ENCODE measurements at regions not wholly inside any gene's neighbourhood (a gene's known extent, or its start where the extent isn't known, plus 50 kb on each side); places are given as distances from the start of the nearest gene placed in this dataset.

DNA sequence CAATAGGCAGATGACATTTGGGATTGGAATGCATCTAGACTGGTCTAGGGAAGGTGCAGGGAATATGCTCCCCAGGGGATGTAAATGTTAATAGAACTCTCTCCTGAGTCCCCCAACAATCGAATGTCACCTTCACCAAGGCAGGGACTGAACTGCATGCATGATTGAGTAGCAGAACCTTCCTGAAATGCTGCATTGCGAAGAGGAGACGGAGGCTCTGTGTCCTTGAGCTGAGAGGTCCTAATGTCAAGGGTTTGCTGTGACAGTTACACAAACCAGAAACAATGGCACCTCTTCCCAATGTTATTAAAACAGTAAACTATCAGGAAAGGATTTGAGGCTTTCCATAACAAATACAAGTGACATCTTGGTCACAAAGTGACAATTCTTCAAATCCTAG is 117.5 kb upstream of the SFSWAP start:
- Histone ChIP-seq H3K9me3 (ENCODE audit: low read length) (no peaks in the 10 kb centered on the region), H3K27me3 (ENCODE audit: insufficient read depth, low read depth, low read length) (no peaks in the 10 kb centered on the region), H2AFZ (ENCODE audit: low read depth, low read length) (no peak overlapping the region), H4K20me1 (ENCODE audit: insufficient read depth) (no peaks in the 10 kb centered on the region), H3K4me2 (ENCODE audit: low read length) (no peak overlapping the region), H3K36me3 (ENCODE audit: insufficient read depth, low read length) (no peaks in the 10 kb centered on the region), H3K9me2 (ENCODE audit: insufficient read depth, low read length) (no peaks in the 10 kb centered on the region), H3K9ac (ENCODE audit: low read length) (no peak overlapping the region), H3K4me3 (ENCODE audit: low read length) (no peak overlapping the region), H3K79me2 (replicated peaks; ENCODE audit: insufficient read depth, low read length) (no peaks in the 10 kb centered on the region), H3K27ac (ENCODE audit: low read length) (no peak overlapping the region), H3F3A (ENCODE audit: insufficient read depth, low read length, poor library complexity, severe bottlenecking) (no peaks in the 10 kb centered on the region)
- TF ChIP-seq, protein P1, sequence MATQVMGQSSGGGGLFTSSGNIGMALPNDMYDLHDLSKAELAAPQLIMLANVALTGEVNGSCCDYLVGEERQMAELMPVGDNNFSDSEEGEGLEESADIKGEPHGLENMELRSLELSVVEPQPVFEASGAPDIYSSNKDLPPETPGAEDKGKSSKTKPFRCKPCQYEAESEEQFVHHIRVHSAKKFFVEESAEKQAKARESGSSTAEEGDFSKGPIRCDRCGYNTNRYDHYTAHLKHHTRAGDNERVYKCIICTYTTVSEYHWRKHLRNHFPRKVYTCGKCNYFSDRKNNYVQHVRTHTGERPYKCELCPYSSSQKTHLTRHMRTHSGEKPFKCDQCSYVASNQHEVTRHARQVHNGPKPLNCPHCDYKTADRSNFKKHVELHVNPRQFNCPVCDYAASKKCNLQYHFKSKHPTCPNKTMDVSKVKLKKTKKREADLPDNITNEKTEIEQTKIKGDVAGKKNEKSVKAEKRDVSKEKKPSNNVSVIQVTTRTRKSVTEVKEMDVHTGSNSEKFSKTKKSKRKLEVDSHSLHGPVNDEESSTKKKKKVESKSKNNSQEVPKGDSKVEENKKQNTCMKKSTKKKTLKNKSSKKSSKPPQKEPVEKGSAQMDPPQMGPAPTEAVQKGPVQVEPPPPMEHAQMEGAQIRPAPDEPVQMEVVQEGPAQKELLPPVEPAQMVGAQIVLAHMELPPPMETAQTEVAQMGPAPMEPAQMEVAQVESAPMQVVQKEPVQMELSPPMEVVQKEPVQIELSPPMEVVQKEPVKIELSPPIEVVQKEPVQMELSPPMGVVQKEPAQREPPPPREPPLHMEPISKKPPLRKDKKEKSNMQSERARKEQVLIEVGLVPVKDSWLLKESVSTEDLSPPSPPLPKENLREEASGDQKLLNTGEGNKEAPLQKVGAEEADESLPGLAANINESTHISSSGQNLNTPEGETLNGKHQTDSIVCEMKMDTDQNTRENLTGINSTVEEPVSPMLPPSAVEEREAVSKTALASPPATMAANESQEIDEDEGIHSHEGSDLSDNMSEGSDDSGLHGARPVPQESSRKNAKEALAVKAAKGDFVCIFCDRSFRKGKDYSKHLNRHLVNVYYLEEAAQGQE (IDR thresholded peaks at IDR 0.05; ENCODE audit: borderline replicate concordance) = peak; percentile 32
- TF ChIP-seq TAF1 (IDR thresholded peaks at IDR 0.05; ENCODE audit: low read depth) = no peak

DNA sequence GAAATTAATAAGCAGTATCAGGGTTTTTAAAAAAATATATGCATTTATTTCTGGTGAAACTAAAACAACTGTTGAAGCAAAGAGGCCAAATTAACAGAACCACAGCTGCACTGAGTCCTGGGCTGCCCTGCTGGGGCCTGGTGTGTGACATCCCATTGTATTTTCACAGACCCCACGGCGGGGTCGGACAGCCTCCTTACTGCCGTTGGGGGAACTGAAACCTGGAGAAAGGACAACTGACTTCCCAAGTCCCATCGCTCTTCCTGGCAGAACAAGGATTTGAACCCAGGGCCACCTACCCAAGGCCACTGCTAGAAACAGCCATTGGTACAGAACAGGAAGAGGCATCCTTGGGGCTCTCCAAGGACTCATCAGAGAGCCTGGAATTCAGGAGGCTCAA is 114.8 kb upstream of the SFSWAP start:
- H3K4me3 ChIP-seq (ENCODE audit: low read length) = no peak overlapping the region

More for the DNA sequence above, 114.8 kb upstream of the SFSWAP start:
- H3K27me3 ChIP-seq (ENCODE audit: insufficient read depth, low read depth, low read length) = no peaks in the 10 kb centered on the region
- H3F3A ChIP-seq (ENCODE audit: insufficient read depth, low read length, poor library complexity, severe bottlenecking) = no peaks in the 10 kb centered on the region
- H3K9me3 ChIP-seq (ENCODE audit: low read length) = no peaks in the 10 kb centered on the region
- no peak overlapping the region for H3K27ac ChIP-seq (ENCODE audit: low read length)
- no peak overlapping the region for H3K4me2 ChIP-seq (ENCODE audit: low read length)
- no peak overlapping the region for H2AFZ ChIP-seq (ENCODE audit: low read depth, low read length)
- no peaks in the 10 kb centered on the region for H3K36me3 ChIP-seq (ENCODE audit: insufficient read depth, low read length)
- no peaks in the 10 kb centered on the region for H3K9me2 ChIP-seq (ENCODE audit: insufficient read depth, low read length)
- H3K79me2 ChIP-seq (replicated peaks; ENCODE audit: insufficient read depth, low read length) = no peaks in the 10 kb centered on the region
- no peak overlapping the region for H3K9ac ChIP-seq (ENCODE audit: low read length)
- no peaks in the 10 kb centered on the region for H4K20me1 ChIP-seq (ENCODE audit: insufficient read depth)
- TF ChIP-seq, protein P1 (IDR thresholded peaks at IDR 0.05; ENCODE audit: borderline replicate concordance) = no peak
- TF ChIP-seq RAD21 (conservative IDR thresholded peaks at IDR 0.05) (no peak), MXI1 (conservative IDR thresholded peaks at IDR 0.05; ENCODE audit: poor library complexity, severe bottlenecking) (no peak), EZH2 (IDR thresholded peaks at IDR 0.05; ENCODE audit: borderline replicate concordance, insufficient read depth, low read length, poor library complexity, severe bottlenecking) (no peak), SMC3 (conservative IDR thresholded peaks at IDR 0.05; ENCODE audit: poor library complexity) (no peak), EP300 (conservative IDR thresholded peaks at IDR 0.05; ENCODE audit: poor library complexity, severe bottlenecking) (no peak), POLR2AphosphoS5 (IDR thresholded peaks at IDR 0.05) (no peak), TAF1 (IDR thresholded peaks at IDR 0.05; ENCODE audit: low read depth) (no peak)
- TF ChIP-seq, protein P2, sequence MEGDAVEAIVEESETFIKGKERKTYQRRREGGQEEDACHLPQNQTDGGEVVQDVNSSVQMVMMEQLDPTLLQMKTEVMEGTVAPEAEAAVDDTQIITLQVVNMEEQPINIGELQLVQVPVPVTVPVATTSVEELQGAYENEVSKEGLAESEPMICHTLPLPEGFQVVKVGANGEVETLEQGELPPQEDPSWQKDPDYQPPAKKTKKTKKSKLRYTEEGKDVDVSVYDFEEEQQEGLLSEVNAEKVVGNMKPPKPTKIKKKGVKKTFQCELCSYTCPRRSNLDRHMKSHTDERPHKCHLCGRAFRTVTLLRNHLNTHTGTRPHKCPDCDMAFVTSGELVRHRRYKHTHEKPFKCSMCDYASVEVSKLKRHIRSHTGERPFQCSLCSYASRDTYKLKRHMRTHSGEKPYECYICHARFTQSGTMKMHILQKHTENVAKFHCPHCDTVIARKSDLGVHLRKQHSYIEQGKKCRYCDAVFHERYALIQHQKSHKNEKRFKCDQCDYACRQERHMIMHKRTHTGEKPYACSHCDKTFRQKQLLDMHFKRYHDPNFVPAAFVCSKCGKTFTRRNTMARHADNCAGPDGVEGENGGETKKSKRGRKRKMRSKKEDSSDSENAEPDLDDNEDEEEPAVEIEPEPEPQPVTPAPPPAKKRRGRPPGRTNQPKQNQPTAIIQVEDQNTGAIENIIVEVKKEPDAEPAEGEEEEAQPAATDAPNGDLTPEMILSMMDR (IDR thresholded peaks at IDR 0.05; ENCODE audit: poor library complexity, severe bottlenecking) = no peak

Measured in neural cell (in vitro differentiated cells).